ENCODE measurements at regions not wholly inside any gene's neighbourhood (a gene's known extent, or its start where the extent isn't known, plus 50 kb on each side); places are given as distances from the start of the nearest gene placed in this dataset.

GRCh38 chr2:186098821-186099220 is 360.2 kb downstream of the FSIP2 start:
- DNase-seq (ENCODE audit: low spot score in 2 of 2) = no peak
- 33 to 35% methylated on average over 1 of the region's 1 CpG for WGBS, 2 donors
- Histone ChIP-seq H3K9me3 (no peaks in the 10 kb centered on the region), H3K36me3 (no peaks in the 10 kb centered on the region), H3K4me1 (peaks cover 0 to 7% (median 0%) of the 10 kb centered on the region in 4 donors), H3K27ac (no peak overlapping the region), H3K27me3 (no peaks in the 10 kb centered on the region), H3K4me3 (no peak overlapping the region)
- TF ChIP-seq POLR2A (IDR thresholded peaks at IDR 0.05) (no peak), CTCF (IDR thresholded peaks at IDR 0.05) (no peak), EP300 (IDR thresholded peaks at IDR 0.05) (no peak)

- Histone ChIP-seq H3K9me3 (no peaks in the 10 kb centered on the region), H3K36me3 (no peaks in the 10 kb centered on the region), H3K4me3 (no peak overlapping the region), H3K27me3 (no peaks in the 10 kb centered on the region), H3K4me1 (peaks cover 0 to 7% (median 0%) of the 10 kb centered on the region in 4 donors), H3K27ac (no peak overlapping the region)
- TF ChIP-seq EP300 (IDR thresholded peaks at IDR 0.05) (no peak), POLR2A (IDR thresholded peaks at IDR 0.05) (no peak), CTCF (IDR thresholded peaks at IDR 0.05) (no peak)
- DNase-seq (ENCODE audit: low spot score in 2 of 2) = no peak
- WGBS, 2 donors = 47 to 54% methylated on average over 2 of the region's 2 CpGs
These were observed 361.2 kb downstream of the FSIP2 start for GRCh38 chr2:186099826-186100225.

GRCh38 chr2:186100636-186101035 is 362.0 kb downstream of the FSIP2 start:
- Histone ChIP-seq H3K27ac (no peak overlapping the region), H3K27me3 (no peaks in the 10 kb centered on the region), H3K4me3 (no peak overlapping the region), H3K36me3 (no peaks in the 10 kb centered on the region), H3K9me3 (no peaks in the 10 kb centered on the region), H3K4me1 (peaks cover 0 to 7% (median 0%) of the 10 kb centered on the region in 4 donors)
- TF ChIP-seq CTCF (IDR thresholded peaks at IDR 0.05) = no peak
- TF ChIP-seq POLR2A (IDR thresholded peaks at IDR 0.05) = no peak
- no peak for TF ChIP-seq EP300 (IDR thresholded peaks at IDR 0.05)
- no peak for DNase-seq (ENCODE audit: low spot score in 2 of 2)

GRCh38 chr2:186101616-186102015 is 363.0 kb downstream of the FSIP2 start:
- H3K9me3 ChIP-seq = no peaks in the 10 kb centered on the region
- no peaks in the 10 kb centered on the region for H3K27me3 ChIP-seq
- 78 to 80% methylated on average over 3 of the region's 3 CpGs for WGBS, 2 donors
- no peak overlapping the region for H3K27ac ChIP-seq
- DNase-seq (ENCODE audit: low spot score in 2 of 2) = no peak
- H3K4me3 ChIP-seq = no peak overlapping the region
- H3K4me1 ChIP-seq = peaks cover 0 to 7% (median 0%) of the 10 kb centered on the region in 4 donors
- TF ChIP-seq CTCF (IDR thresholded peaks at IDR 0.05) (no peak), EP300 (IDR thresholded peaks at IDR 0.05) (no peak), POLR2A (IDR thresholded peaks at IDR 0.05) (no peak)
- no peaks in the 10 kb centered on the region for H3K36me3 ChIP-seq

GRCh38 chr2:186103276-186103675 is 364.7 kb downstream of the FSIP2 start:
- H3K27ac ChIP-seq = no peak overlapping the region
- no peak for DNase-seq (ENCODE audit: low spot score in 2 of 2)
- no peaks in the 10 kb centered on the region for H3K36me3 ChIP-seq
- 95 to 96% methylated on average over 2 of the region's 2 CpGs for WGBS, 2 donors
- H3K9me3 ChIP-seq = no peaks in the 10 kb centered on the region
- no peak overlapping the region for H3K4me3 ChIP-seq
- H3K4me1 ChIP-seq = peaks cover 0 to 7% (median 0%) of the 10 kb centered on the region in 4 donors
- TF ChIP-seq POLR2A (IDR thresholded peaks at IDR 0.05) (no peak), EP300 (IDR thresholded peaks at IDR 0.05) (no peak), CTCF (IDR thresholded peaks at IDR 0.05) (no peak)
- no peaks in the 10 kb centered on the region for H3K27me3 ChIP-seq
